KBM-7 (cell line): ENCODE measurements at regions not wholly inside any gene's neighbourhood (a gene's known extent, or its start where the extent isn't known, plus 50 kb on each side); places are given as distances from the start of the nearest gene placed in this dataset.

Experiments used
- DNase-seq: peaks from one replicate; pipeline ENCODE4 v3.0.0-alpha.2; 2015
- in situ Hi-C: fragments of 300-500 bp; cut with MboI; formaldehyde crosslinking; loops from 2 replicates; pipeline ENCODE4 v1.14.3; 2020; ENCODE audit warnings: low sequenced_read_pairs, low pct_unique_long_range_greater_than_20kb, mixed read lengths

DNA sequence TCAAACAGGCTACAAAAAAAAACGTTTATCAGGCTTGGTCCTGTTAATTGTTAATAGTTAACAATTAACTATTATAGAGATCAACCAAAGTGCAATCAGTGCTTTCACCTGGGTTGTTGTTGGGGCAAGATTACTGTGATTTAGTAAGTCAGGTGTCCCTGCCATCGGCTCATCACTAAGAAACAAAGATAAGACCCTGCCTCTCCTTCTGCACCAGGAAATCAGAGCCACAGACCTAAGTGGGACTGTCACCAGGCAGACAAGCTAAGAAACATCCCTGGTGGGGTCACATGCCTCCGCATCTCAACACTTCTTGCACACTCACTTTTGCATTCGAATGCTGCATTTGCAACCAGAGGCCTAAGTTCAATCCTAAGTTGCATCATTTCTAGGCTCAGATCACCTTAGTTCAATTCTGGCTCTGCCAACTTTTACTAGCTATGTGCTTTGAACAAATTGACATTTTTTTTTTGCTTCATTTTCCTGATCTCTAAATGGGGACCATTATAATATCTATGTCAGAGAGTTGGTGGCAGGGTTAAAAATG is 298.9 kb upstream of the B3GAT1 start:
- in situ Hi-C loops = no loop called here
- no peak for DNase-seq

DNA sequence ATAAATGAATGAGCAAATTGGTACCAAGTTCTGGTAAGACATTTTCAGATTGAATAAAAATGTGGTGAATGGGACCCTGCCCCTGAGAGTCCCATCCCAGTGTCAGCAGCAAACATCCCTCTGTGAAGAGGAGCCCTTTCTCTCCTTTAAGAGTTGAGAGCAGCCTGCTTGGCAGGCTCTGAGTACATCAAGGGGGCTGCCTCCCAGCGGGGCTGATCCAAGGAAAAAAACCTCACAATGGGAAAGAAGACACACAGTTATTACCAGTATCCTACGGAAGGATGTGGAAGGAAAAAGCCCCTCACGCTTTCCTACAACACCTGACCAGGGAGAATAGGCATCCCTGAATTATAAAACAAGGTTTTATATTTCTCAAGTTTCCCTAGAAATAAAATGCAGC is 293.8 kb upstream of the B3GAT1 start:
- no peak for DNase-seq
- in situ Hi-C loops = no loop called here

DNA sequence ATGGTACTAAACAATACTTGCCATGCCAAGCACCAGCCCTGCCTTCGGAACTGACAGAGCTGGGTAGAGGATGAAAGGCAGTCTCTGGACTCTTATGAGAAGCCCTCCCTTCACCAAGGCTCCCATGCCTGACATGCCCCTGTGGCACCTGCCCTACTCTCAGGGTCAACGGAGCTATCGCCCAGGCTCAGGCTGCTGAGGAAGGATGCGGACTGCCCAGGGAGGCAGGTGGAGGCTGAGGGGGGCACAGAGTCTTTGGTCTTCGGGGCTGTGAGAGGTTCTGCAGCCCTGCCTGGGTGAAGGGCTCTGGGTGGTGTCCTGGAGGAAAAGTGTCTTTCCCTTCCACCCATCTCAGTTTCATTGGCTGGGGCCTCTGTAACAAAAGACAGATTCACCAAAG is 290.8 kb upstream of the B3GAT1 start:
- in situ Hi-C loops = no loop called here
- no peak for DNase-seq

DNA sequence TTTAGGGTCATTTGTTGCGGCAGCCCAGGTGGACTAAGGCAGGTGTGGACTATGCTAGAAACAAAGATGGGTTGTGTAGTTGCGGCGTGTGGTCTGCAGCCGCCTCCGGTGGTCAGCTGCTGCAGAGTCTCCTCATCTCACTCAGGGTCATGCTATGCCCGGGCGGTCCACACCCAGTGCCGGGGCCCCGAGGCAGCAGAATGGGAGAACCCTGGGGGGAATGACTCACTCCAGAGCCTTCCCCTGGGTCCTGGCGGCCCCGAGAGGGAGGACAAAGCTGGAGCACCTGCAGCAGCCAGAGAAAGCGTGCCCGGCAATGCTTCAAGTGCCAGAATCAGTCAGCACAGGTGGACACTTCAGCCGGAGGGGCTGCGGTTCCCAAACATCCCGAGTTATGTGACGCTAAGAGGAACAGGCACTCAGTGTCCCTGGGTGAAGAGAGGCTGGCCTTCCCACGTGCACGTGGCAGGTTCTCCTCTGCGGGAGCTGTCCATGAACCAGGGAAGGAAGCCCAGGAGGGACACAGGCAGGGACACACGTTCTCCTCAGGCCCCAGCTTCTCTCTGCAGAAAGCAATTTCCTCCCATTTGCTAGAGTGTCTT is 289.6 kb upstream of the B3GAT1 start:
- in situ Hi-C loops = no loop called here

DNA sequence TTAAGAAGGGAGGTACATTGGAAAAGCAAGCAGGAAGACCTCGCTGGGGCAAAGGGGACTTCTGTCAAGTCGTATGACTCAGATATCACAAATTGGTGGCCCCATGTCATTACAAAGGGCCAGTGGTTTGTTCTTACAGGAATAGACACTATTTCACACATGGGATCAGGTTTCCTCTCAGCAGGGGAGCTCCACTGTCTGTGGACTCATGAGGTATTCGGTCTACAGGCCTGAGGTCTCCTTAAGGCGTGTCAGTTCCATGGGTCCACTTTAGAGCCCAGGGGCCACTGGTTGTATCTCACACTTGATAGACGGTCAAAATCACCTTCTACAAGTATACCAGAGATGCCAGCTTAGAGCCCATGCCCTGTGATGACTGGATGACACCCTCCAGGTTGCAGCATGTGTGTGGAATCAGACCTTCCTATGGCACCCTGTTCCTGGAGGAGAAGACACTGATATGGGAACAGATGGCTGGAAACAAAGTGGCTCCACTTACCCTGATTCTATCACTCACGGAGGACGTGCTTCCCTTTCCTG is 288.1 kb upstream of the B3GAT1 start:
- in situ Hi-C loops = no loop called here

More for the DNA sequence above, 289.6 kb upstream of the B3GAT1 start:
- no peak for DNase-seq

DNA sequence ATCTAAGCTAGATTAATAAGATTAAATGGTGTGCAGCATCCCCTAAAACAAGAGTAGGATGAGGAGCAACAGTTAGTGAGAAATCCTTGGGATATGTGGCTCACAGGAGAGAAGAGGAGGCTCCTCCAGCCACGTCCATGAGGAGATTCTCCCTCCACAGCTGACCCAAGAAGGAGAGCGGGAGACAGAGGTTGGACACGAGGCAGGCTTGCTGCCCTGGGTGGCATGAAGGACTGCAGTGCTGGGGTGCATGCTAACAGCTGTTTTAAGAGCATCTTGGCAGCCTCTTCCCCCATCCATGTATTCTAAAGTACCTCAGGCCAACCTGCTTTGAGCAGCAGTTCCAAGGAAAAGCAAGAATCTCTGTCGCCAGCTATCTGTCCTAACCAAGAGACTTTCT is 284.4 kb upstream of the B3GAT1 start:
- in situ Hi-C loops = no loop called here

More for the DNA sequence above, 288.1 kb upstream of the B3GAT1 start:
- no peak for DNase-seq

DNA sequence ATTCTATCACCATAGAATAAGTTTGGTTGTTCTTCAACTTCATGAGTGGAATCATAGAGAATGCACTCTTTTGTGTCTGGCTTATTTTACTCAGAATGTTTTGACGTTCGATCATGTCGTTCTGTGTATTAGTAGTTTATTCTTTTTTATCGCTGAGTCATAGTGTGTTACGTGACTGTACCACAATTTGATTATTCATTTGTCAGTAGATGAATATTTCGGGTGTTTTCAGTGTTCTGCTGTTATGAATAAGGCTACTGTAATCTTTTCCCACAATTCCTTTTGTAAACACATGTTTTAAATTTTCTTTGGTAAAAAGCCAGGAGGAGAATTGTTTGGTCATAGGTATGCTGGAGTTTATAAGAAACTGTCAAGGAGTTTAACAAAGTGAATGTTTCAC is 279.9 kb upstream of the B3GAT1 start:
- in situ Hi-C loops = no loop called here
- no peak for DNase-seq

More for the DNA sequence above, 284.4 kb upstream of the B3GAT1 start:
- no peak for DNase-seq

DNA sequence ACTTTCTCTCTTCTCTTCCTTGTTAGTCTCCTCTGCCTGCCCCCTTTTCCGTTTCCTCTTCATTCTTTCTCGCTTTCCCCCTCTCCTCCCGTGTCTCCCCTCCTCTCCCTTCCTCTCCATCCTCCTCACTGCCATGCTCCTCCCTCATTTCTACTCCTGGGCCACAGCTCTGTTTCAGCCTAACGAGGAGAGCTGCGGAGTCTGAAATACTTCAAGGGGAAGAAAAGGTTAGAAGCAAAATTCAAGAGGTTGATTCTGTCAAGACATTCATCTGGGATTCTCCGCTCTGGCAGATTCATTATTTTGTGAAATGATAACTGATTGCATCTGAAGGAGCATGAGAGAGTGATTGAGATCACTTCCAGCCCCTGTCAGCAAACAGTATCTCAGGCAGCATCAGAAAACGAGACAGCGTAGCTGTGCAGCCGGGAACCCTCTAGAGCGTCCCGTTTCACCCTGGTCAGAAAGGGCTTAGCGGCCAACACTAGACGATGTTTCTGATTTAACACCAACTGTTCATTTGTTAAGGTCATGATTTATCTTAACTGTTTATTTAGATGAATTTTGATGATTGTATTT is 279.3 kb upstream of the B3GAT1 start:
- in situ Hi-C loops = no loop called here
- no peak for DNase-seq

DNA sequence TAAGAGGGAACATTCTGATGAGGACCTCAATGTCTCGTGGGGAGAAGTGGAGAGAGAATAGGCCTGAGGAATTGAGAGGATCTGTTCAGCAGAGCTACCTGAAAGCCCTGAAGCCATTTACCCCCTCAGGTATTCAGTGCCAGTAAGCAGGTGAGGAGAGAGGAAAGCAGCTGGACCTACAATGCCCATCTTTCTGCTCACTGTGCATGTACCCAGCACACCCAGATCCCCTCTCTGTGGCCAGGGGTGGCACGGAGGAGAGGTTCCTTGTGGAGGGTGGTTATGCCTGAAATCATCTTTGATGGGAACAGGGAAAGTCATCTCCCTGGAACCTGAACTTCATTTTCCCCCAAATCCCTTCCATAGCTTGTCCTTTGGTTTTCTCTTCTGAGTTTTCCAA is 277.8 kb upstream of the B3GAT1 start:
- DNase-seq = no peak
- in situ Hi-C loops = no loop called here

DNA sequence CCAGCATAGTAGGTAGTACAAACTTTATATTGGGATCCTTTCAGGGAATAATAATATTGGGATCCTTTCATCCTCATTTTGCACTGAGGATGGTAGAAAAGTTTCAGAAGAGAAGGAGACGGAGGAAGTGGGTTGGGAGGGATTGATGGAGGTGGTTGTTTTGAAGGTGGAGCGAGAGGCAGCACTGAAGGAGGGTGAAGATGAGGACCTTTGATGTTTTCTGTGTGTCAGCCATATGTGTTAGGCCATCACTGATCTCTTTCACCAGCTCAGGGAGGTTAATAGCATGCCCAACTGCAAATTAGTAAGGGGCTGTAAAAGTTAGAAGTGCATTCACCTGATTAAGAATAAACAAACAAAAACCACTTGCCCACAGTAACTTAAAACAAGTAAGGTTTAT is 275.5 kb upstream of the B3GAT1 start:
- no peak for DNase-seq
- in situ Hi-C loops = no loop called here

DNA sequence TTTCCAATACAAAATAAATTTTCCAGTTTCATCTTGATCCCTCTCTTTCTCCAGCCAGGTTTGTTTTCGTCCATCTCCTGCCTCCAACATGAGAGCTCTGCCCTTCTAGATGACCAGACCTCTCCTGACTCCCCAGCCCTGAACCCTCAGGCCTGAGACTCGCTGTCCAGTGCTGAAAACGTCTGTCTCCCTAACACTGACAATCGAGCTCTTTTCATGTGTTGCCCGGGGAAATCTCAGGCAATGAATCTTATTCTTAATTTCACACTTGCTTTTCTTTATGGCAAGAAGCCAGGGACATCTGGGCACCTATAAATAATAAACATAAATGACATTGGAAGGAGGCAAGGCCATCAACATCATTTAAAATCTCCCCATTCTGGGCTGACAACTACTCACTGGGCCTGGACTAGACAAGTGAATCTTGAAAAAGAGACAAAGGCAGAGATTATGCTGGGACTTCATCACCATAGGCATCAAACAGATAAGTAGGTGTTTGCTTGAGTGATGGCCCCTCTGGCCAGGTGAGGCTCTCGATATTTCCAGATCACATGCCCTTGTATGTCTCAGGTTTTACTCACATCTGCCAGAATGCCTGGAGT is 274.5 kb upstream of the B3GAT1 start:
- in situ Hi-C loops = no loop called here
- DNase-seq = no peak

DNA sequence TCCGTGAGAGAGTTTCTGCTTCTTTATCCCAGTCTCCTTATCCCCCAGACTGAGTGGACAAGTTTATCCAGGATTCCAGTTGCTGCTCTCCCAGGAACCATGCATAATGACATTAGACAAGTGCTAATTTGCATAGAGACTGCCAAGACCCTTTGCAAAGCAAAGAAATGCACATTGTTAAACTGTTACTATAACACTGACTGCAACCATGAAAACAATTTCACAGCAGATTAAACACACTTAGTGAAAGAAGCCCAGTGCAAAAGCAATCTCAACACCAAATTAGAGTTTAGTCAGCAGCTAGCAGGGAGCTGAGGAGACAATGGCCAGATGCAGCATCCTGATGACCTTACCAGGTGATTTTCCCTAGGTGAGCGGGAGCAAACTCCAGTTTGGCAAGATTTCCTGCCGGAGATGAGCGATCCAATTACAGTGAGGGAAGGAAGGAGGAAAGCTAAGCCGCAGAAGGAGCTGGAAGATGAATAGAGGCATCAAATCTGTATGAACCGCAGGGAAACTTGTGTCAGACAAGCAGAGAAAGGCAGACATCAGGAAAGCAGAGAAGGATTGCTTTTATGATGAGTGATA is 273.8 kb upstream of the B3GAT1 start:
- DNase-seq = no peak
- in situ Hi-C loops = no loop called here

DNA sequence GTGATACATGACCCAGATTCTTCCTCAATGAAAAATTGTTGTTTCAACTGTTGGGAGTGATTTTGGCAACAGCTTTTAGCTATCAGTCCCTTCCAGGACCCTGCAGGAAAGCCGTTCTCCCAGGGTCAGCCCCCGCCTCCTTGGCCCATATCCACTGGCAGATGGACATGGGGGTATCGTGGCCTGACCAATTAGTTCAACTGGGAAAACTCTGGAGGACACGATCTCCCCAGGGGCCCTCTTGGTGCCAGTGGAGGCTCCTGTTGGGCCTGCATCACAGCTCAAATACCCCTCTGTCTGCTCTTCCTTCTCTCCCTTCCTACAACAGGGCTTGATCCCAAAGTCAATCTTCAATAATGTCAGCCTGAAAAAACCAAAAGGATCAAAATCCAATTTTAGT is 272.5 kb upstream of the B3GAT1 start:
- in situ Hi-C loops = no loop called here
- DNase-seq = no peak

DNA sequence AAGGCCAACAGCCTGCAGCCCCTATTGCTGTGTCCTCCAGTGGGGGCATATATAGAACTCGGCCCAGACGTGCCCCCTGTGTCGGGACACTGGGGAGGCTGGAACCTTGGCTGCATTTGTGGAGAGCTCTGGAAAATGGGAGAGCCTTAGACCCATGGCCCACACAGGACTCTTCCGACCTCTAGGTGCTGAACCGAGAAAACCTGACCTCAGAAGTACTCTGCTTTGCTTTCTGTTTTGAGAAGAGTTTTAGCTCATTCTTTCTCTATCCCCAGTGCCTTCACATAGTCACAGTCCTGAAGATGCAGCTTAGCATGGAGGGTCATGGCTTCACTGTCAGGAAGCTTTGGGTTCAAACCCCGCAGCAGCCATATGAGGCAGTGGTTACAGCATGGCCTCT is 271.8 kb upstream of the B3GAT1 start:
- DNase-seq = no peak
- in situ Hi-C loops = no loop called here

DNA sequence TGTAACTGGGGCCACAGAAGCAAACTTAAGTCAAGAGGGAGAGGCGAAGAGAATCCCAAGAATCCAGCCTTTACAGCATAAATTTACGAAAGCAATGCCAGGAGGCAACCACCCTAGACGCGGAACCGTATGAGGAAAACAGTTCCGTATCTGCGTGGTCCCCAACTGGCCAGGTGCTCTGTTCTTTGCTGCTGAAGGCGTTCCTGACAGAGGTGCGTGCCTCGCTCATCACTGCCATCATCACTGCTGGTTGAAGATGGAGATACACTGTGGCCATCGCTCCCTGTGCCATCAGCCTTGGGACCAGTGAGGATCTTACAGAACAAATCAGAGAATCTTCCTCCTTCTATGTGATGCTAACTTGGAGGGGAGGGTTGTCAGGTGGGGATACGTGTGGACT is 270.5 kb upstream of the B3GAT1 start:
- DNase-seq = no peak
- in situ Hi-C loops = no loop called here

DNA sequence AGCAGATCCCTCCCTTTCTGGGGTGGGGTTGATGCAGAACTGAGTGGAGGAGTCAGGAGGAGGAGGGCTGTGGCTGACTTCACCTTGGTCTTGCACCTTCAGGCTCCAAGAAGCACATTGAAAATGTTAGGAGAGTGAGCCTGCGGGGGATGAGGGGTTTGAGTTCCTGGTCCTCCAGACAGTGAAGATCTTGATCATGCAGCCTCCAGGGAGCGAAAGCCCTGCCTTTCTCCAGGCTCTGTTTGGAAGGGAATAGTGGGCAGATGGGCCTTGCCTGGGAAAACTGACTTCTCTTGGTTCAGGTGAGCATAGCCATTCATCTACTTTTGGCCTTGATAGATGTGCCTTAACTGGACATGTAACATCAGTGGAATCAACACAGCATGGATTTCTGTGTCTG is 267.6 kb upstream of the B3GAT1 start:
- in situ Hi-C loops = no loop called here
- DNase-seq = no peak

DNA sequence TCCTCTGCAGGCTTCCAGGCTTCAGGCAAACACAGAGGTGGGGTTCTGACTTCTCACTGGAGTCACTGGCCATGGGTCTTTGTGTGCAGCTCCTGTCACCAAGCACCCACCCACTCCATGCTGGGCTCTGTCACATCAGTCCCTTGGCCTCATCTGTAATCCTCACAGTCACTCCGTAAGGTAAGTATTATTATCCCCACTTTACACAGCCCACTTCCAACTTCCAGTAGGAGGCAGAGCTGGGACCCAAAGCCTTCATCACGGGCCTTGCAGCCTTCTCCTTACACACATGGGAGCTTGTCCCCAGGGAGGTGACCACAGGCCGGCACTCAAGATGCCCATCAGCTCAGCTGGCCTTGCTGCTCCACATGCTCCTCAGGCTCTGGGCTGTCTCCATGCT is 266.7 kb upstream of the B3GAT1 start:
- in situ Hi-C loops = no loop called here
- no peak for DNase-seq

DNA sequence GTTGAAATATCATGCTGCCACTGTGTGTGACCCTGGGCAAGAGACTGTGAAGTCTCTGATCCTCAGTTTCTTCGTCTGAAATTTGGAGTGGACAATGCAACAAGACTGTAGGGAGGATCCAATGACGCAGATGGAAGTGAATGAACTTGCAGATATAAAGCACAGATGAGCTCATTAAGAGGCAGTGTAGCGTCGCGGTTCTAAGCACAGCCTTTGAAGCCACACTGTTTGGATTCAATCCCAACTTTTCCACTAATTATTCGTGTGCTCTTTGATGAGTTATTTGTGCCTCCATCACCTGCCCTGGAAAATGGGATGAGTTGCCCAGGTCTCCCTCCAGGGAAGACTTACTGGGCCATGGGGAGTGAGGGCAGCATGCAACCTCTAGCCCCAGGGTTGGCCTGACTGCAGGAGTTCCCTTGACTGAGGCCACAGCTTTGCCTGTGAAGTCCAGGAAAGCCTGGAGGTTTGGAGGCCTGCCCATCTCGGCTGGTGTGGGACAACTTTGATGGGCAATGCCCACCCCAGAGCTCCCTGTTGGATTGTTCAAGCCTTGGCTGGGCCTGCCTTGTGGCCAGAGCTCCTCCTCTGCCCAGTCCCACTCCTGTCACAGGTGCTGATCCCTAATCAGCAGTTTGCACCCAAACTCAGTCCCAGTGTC is 266.0 kb upstream of the B3GAT1 start:
- in situ Hi-C loops = no loop called here
- no peak for DNase-seq

DNA sequence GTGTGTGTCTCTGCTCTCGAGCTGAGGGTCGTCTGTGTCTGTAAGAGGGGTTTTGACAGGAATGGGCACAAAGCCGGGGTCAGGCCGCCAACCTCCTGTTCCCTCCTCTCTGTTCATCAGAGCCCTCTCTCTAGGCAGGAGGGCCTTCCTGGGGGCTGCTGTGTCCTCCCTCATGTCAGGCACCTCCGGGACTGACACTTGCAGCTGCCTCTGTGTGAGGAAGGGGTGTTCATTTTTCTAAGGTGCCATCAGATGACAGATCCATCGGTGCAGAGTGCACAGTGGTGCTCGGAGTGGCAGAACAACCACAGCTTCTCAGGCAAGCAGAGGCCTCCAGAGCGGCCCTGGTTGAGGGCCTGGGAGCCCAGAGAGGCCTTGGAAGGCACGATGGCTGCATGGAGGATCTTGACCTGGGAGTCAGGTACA is 265.4 kb upstream of the B3GAT1 start:
- no peak for DNase-seq

More for the DNA sequence above, 265.4 kb upstream of the B3GAT1 start:
- in situ Hi-C loops = no loop called here
